ENCODE measurements at regions not wholly inside any gene's neighbourhood (a gene's known extent, or its start where the extent isn't known, plus 50 kb on each side); places are given as distances from the start of the nearest gene placed in this dataset.

GRCh38 chr7:68207676-68208075 lies 1211.0 kb downstream of the TYW1 start:
- Mint-ChIP-seq H3K9me3 (peaks cover 4% of the 10 kb centered on the region), H3K4me1 (peaks cover 27% of the 10 kb centered on the region), H3K27me3 (ENCODE audit: low read depth) (no peaks in the 10 kb centered on the region), H3K27ac (ENCODE audit: unreplicated experiment) (no peak overlapping the region), H3K36me3 (ENCODE audit: low read depth) (no peaks in the 10 kb centered on the region), H3K4me3 (no peak overlapping the region)
- no peak for DNase-seq (ENCODE audit: low read depth, low spot score)
- TF ChIP-seq CTCF (conservative IDR thresholded peaks at IDR 0.05) = no peak

GRCh38 chr7:68209486-68209885 lies 1212.9 kb downstream of the TYW1 start:
- no peak overlapping the region for H3K4me3 Mint-ChIP-seq
- H3K4me1 Mint-ChIP-seq = peaks cover 22% of the 10 kb centered on the region

GRCh38 chr7:68213838-68214237 lies 1217.2 kb downstream of the TYW1 start:
- peaks cover 4% of the 10 kb centered on the region for H3K9me3 Mint-ChIP-seq
- peaks cover 14% of the 10 kb centered on the region for H3K4me1 Mint-ChIP-seq
- H3K27ac Mint-ChIP-seq (ENCODE audit: unreplicated experiment) = no peak overlapping the region
- no peak for TF ChIP-seq CTCF (conservative IDR thresholded peaks at IDR 0.05)
- no peaks in the 10 kb centered on the region for H3K36me3 Mint-ChIP-seq (ENCODE audit: low read depth)
- no peak overlapping the region for H3K4me3 Mint-ChIP-seq
- no peak for DNase-seq (ENCODE audit: low read depth, low spot score)
- H3K27me3 Mint-ChIP-seq (ENCODE audit: low read depth) = no peaks in the 10 kb centered on the region

More at GRCh38 chr7:68209486-68209885, 1212.9 kb downstream of the TYW1 start:
- Mint-ChIP-seq H3K9me3 (peaks cover 4% of the 10 kb centered on the region), H3K36me3 (ENCODE audit: low read depth) (no peaks in the 10 kb centered on the region), H3K27me3 (ENCODE audit: low read depth) (no peaks in the 10 kb centered on the region), H3K27ac (ENCODE audit: unreplicated experiment) (no peak overlapping the region)
- TF ChIP-seq CTCF (conservative IDR thresholded peaks at IDR 0.05) = no peak
- DNase-seq (ENCODE audit: low read depth, low spot score) = no peak

GRCh38 chr7:68216051-68216450 lies 1219.4 kb downstream of the TYW1 start:
- TF ChIP-seq CTCF (conservative IDR thresholded peaks at IDR 0.05) = no peak
- Mint-ChIP-seq H3K36me3 (ENCODE audit: low read depth) (no peaks in the 10 kb centered on the region), H3K27ac (ENCODE audit: unreplicated experiment) (no peak overlapping the region), H3K27me3 (ENCODE audit: low read depth) (no peaks in the 10 kb centered on the region), H3K4me3 (no peak overlapping the region), H3K9me3 (peaks cover 2% of the 10 kb centered on the region), H3K4me1 (peaks cover 6% of the 10 kb centered on the region)
- no peak for DNase-seq (ENCODE audit: low read depth, low spot score)

- no peak overlapping the region for H3K27ac Mint-ChIP-seq (ENCODE audit: unreplicated experiment)
- no peaks in the 10 kb centered on the region for H3K27me3 Mint-ChIP-seq (ENCODE audit: low read depth)
Observed at GRCh38 chr7:68217426-68217825, 1220.8 kb downstream of the TYW1 start.

More at GRCh38 chr7:68217426-68217825, 1220.8 kb downstream of the TYW1 start:
- peaks cover under 1% of the 10 kb centered on the region for H3K9me3 Mint-ChIP-seq
- H3K36me3 Mint-ChIP-seq (ENCODE audit: low read depth) = no peaks in the 10 kb centered on the region
- no peak overlapping the region for H3K4me3 Mint-ChIP-seq
- DNase-seq (ENCODE audit: low read depth, low spot score) = no peak
- TF ChIP-seq CTCF (conservative IDR thresholded peaks at IDR 0.05) = no peak
- H3K4me1 Mint-ChIP-seq = peaks cover 7% of the 10 kb centered on the region
